ENCODE measurements at regions not wholly inside any gene's neighbourhood (a gene's known extent, or its start where the extent isn't known, plus 50 kb on each side); places are given as distances from the start of the nearest gene placed in this dataset.

DNA sequence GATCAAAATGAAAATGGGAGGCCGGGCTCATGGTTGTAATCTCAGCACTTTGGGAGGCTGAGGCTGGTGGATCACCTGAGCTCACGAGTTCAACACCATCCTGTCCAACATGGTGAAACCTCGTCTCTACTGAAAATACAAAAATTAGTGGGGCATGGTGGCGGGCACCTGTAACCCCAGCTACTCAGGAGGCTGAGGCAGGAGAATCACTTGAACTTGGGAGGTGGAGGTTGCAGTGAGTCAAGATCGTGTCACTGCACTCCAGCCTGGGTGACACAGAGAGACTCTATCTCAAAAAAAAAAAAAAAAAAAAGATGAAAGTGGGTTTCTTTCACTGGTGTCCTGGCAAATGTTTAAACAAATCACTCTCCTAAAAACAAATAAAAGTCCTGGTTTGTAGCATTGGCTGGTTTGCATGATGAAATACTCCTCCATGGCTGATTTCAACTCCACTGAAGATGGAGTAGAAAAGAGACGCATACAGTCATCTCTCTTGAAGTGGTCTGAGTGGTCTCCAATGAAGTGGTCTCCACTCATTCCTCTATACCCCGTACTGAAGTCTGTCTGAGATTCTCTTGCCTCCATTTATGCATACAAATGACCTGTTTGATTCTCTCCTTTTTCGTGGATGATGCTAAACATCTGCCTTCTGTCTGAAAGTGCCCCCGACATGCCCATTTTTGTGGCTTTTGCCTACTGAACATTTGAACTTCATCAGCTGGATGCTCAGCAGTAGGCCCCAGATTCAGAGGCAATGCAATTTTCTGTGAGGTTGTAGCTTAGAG is 153.0 kb upstream of the FAM20A start:
- TF ChIP-seq TCF7L2 (IDR thresholded peaks at IDR 0.05; ENCODE audit: low read depth, low read length) (no peak), SIN3A (IDR thresholded peaks at IDR 0.05; ENCODE audit: borderline replicate concordance, insufficient read depth, low read depth, low read length) (no peak), POLR2AphosphoS5 (IDR thresholded peaks at IDR 0.05; ENCODE audit: low read depth, low read length) (no peak)
- TF ChIP-seq, protein P1, sequence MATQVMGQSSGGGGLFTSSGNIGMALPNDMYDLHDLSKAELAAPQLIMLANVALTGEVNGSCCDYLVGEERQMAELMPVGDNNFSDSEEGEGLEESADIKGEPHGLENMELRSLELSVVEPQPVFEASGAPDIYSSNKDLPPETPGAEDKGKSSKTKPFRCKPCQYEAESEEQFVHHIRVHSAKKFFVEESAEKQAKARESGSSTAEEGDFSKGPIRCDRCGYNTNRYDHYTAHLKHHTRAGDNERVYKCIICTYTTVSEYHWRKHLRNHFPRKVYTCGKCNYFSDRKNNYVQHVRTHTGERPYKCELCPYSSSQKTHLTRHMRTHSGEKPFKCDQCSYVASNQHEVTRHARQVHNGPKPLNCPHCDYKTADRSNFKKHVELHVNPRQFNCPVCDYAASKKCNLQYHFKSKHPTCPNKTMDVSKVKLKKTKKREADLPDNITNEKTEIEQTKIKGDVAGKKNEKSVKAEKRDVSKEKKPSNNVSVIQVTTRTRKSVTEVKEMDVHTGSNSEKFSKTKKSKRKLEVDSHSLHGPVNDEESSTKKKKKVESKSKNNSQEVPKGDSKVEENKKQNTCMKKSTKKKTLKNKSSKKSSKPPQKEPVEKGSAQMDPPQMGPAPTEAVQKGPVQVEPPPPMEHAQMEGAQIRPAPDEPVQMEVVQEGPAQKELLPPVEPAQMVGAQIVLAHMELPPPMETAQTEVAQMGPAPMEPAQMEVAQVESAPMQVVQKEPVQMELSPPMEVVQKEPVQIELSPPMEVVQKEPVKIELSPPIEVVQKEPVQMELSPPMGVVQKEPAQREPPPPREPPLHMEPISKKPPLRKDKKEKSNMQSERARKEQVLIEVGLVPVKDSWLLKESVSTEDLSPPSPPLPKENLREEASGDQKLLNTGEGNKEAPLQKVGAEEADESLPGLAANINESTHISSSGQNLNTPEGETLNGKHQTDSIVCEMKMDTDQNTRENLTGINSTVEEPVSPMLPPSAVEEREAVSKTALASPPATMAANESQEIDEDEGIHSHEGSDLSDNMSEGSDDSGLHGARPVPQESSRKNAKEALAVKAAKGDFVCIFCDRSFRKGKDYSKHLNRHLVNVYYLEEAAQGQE (IDR thresholded peaks at IDR 0.05; ENCODE audit: insufficient read depth in 1 of 2, low read depth in 2 of 2, low read length in 1 of 2): no peak
- TF ChIP-seq, protein P2, sequence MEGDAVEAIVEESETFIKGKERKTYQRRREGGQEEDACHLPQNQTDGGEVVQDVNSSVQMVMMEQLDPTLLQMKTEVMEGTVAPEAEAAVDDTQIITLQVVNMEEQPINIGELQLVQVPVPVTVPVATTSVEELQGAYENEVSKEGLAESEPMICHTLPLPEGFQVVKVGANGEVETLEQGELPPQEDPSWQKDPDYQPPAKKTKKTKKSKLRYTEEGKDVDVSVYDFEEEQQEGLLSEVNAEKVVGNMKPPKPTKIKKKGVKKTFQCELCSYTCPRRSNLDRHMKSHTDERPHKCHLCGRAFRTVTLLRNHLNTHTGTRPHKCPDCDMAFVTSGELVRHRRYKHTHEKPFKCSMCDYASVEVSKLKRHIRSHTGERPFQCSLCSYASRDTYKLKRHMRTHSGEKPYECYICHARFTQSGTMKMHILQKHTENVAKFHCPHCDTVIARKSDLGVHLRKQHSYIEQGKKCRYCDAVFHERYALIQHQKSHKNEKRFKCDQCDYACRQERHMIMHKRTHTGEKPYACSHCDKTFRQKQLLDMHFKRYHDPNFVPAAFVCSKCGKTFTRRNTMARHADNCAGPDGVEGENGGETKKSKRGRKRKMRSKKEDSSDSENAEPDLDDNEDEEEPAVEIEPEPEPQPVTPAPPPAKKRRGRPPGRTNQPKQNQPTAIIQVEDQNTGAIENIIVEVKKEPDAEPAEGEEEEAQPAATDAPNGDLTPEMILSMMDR (IDR thresholded peaks at IDR 0.05): no peak
- in situ Hi-C loops (cut with HindIII; ENCODE audit: low pct_unique_long_range_greater_than_20kb, low sequenced_read_pairs): no loop called here
- Histone ChIP-seq H3K36me3 (ENCODE audit: control insufficient read depth, insufficient read depth, low read length) (no peaks in the 10 kb centered on the region), H3K27me3 (ENCODE audit: control insufficient read depth, insufficient read depth, low read length) (no peaks in the 10 kb centered on the region), H3K27ac (ENCODE audit: low read length) (no peak overlapping the region), H3K9me3 (ENCODE audit: control insufficient read depth, insufficient read depth, low read depth, low read length) (no peaks in the 10 kb centered on the region), H3K4me1 (ENCODE audit: control insufficient read depth, insufficient read depth, low read length) (peaks cover 4% of the 10 kb centered on the region; the same call in 1 of the 2 replicates), H3K4me3 (ENCODE audit: low read depth in 2 of 2, low read length in 2 of 2) (no peak overlapping the region)
- ChIA-PET CTCF (no interaction called here), POLR2A (no interaction called here)
- ATAC-seq (no peak), DNase-seq (ENCODE audit: low read depth, low spot score) (no peak)
- no TSS peak for BruUV-seq (replicated peaks)
- intact Hi-C loops (cut with micrococcal nuclease; ENCODE audit: unreplicated experiment): loop anchor here (10.0 kb wide), 1 partner anchor 289 kb away; no protein-coding TSS in a partner anchor

DNA sequence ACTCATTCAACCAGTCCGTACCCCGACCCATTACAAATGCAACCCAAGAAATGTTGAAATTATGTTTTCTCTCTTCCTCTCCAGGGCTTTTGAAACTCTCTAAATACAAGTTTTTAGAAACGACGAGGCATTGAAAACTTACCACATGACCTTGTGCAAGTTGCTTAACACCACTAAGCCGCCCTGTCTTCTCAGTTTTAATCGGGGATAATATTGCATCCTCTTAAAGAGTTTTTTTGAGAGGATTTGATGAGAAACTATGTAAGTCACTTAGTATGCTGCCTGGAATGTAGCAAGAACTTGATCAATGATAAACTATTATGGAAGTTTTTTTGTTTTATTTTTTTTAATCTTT is 149.0 kb upstream of the FAM20A start:
- in situ Hi-C loops (cut with HindIII; ENCODE audit: low pct_unique_long_range_greater_than_20kb, low sequenced_read_pairs): no loop called here
- Histone ChIP-seq H3K36me3 (ENCODE audit: control insufficient read depth, insufficient read depth, low read length) (no peaks in the 10 kb centered on the region), H3K9me3 (ENCODE audit: control insufficient read depth, insufficient read depth, low read depth, low read length) (no peaks in the 10 kb centered on the region), H3K27ac (ENCODE audit: low read length) (no peak overlapping the region), H3K4me3 (ENCODE audit: low read depth in 2 of 2, low read length in 2 of 2) (no peak overlapping the region), H3K27me3 (ENCODE audit: control insufficient read depth, insufficient read depth, low read length) (no peaks in the 10 kb centered on the region), H3K4me1 (ENCODE audit: control insufficient read depth, insufficient read depth, low read length) (no peaks in the 10 kb centered on the region)
- CTCF ChIA-PET: no interaction called here
- DNase-seq (ENCODE audit: low read depth, low spot score): no peak
- intact Hi-C loops (cut with micrococcal nuclease; ENCODE audit: unreplicated experiment): loop anchor here (10.0 kb wide), 1 partner anchor 285 kb away; no protein-coding TSS in a partner anchor
- no peak for ATAC-seq
- POLR2A ChIA-PET: no interaction called here
- no TSS peak for BruUV-seq (replicated peaks)
- TF ChIP-seq, protein P2 (IDR thresholded peaks at IDR 0.05): no peak
- TF ChIP-seq POLR2AphosphoS5 (IDR thresholded peaks at IDR 0.05; ENCODE audit: low read depth, low read length) (no peak), SIN3A (IDR thresholded peaks at IDR 0.05; ENCODE audit: borderline replicate concordance, insufficient read depth, low read depth, low read length) (no peak), TCF7L2 (IDR thresholded peaks at IDR 0.05; ENCODE audit: low read depth, low read length) (no peak)
- TF ChIP-seq, protein P1 (IDR thresholded peaks at IDR 0.05; ENCODE audit: insufficient read depth in 1 of 2, low read depth in 2 of 2, low read length in 1 of 2): no peak
